ENCODE measurements at regions not wholly inside any gene's neighbourhood (a gene's known extent, or its start where the extent isn't known, plus 50 kb on each side); places are given as distances from the start of the nearest gene placed in this dataset.

DNA sequence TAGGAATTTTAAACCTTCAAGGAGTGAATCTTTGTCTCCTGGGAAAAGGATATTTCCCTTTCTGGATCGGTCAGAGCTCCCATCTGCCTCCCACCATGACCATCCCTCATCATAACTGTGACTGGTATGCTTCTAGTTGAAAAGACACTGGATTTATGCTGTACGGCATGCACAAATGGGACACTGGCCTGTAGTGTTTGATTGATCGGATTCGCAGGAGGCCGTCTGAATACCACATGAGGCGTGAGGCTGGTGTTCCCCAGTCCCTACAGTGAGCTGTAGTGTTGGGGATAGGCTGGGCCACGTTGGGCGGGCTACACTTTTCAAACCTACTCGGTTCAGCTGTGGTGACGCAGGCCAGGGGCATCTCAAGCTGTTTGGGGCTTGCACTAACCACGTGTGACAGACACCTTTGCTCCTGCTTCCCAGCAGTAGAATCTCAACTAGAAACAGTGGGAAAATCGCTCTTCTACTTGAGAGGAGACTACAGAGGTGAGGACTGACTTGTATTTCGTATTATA, 101.8 kb downstream of the MID1IP1 start:
- TF ChIP-seq, protein P1, sequence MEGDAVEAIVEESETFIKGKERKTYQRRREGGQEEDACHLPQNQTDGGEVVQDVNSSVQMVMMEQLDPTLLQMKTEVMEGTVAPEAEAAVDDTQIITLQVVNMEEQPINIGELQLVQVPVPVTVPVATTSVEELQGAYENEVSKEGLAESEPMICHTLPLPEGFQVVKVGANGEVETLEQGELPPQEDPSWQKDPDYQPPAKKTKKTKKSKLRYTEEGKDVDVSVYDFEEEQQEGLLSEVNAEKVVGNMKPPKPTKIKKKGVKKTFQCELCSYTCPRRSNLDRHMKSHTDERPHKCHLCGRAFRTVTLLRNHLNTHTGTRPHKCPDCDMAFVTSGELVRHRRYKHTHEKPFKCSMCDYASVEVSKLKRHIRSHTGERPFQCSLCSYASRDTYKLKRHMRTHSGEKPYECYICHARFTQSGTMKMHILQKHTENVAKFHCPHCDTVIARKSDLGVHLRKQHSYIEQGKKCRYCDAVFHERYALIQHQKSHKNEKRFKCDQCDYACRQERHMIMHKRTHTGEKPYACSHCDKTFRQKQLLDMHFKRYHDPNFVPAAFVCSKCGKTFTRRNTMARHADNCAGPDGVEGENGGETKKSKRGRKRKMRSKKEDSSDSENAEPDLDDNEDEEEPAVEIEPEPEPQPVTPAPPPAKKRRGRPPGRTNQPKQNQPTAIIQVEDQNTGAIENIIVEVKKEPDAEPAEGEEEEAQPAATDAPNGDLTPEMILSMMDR (IDR thresholded peaks at IDR 0.05) = no peak
- no peak for TF ChIP-seq POLR2A (IDR thresholded peaks at IDR 0.05)

All from thyroid gland (tissue), 4 donors.